Tibial nerve (tissue), 4 donors: ENCODE measurements at regions not wholly inside any gene's neighbourhood (a gene's known extent, or its start where the extent isn't known, plus 50 kb on each side); places are given as distances from the start of the nearest gene placed in this dataset.
"Not testable (repeated sequence)": the region's sequence is repeated elsewhere in the genome, so short reads cannot be mapped to it uniquely, and the experiment has no call there.

Experiments
- DNase-seq, 2 donors: peaks; one replicate each; pipeline ENCODE4 v3.0.0-alpha.2; 2019; ENCODE audit warnings: low spot score in 2 of 2
- H3K27ac ChIP-seq, 4 donors: fragments of 200-600 bp; sonication (generic) in 3 of 4; one replicate each; pipeline ENCODE4 v1.5.1; 2017 to 2019; ENCODE audit warnings: mild to moderate bottlenecking in 1 of 4
- H3K27me3 ChIP-seq, 2 donors: fragments of 200-600 bp; sonication (generic) in 1 of 2; one replicate each; pipeline versions ENCODE4 v1.5.1 to v1.6.0; 2017 to 2019
- H3K36me3 ChIP-seq, 3 donors: fragments of 200-600 bp; sonication (generic); one replicate each; pipeline ENCODE4 v1.5.1; 2018 to 2019
- H3K4me1 ChIP-seq, 4 donors: fragments of 200-600 bp; sonication (generic) in 3 of 4; one replicate each; pipeline ENCODE4 v1.5.1; 2017 to 2019
- H3K4me3 ChIP-seq, 4 donors: fragments of 200-600 bp; sonication (generic) in 3 of 4; one replicate each; pipeline ENCODE4 v1.5.1; 2017 to 2019; ENCODE audit warnings: mild to moderate bottlenecking in 1 of 4, moderate library complexity in 1 of 4
- H3K9me3 ChIP-seq, 4 donors: fragments of 200-600 bp; sonication (generic) in 3 of 4; one replicate each; pipeline ENCODE4 v1.5.1; 2017 to 2019
- CTCF ChIP-seq, 5 experiments: fragments of 200-600 bp in 3 of 5; fragments of 450-650 bp in 2 of 5; sonication (generic) in 3 of 5; IDR thresholded peaks; one replicate each; pipeline ENCODE4 v1.5.1; 2016 to 2019; ENCODE audit warnings: antibody characterized with exemption in 5 of 5, mild to moderate bottlenecking in 3 of 5, moderate library complexity in 2 of 5
- EP300 ChIP-seq, 2 donors: sonication (generic); formaldehyde crosslinking; IDR thresholded peaks; one replicate each; pipeline ENCODE4 v1.6.1; 2017; ENCODE audit warnings: antibody characterized with exemption in 2 of 2, mild to moderate bottlenecking in 1 of 2
- POLR2A ChIP-seq, 2 donors: fragments of 450-650 bp; IDR thresholded peaks; one replicate each; pipeline ENCODE4 v1.6.1; 2017; ENCODE audit warnings: antibody characterized with exemption in 2 of 2, mild to moderate bottlenecking in 2 of 2, moderate library complexity in 2 of 2
- WGBS, 2 donors: methylation state at CpG; one replicate each; pipeline ENCODE4 v1.1.5; 2018; 5-methylcytosine and 5-hydroxymethylcytosine counted together

DNA sequence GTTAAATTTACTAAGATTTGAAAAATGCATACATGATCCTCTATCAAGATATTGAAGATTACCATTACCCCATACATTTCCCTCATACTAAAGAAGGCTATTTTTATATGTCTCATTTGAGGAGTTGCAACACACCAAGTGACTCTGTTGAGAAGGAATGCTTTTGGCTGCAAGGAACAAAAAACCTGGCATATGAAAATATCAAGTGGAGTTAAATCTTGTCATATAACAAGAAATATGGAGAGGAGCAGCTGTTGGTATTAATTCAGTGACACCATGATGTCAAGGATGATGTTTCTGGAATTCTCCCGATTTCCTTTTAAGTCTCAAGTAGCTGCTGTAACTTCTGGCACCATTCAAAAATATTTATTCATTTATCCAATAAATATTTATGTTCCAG lies 193.8 kb downstream of the CSNK1G3 start:
- H3K27ac ChIP-seq = no peak overlapping the region
- TF ChIP-seq CTCF (IDR thresholded peaks at IDR 0.05) (no peak), EP300 (IDR thresholded peaks at IDR 0.05) (no peak), POLR2A (IDR thresholded peaks at IDR 0.05) (no peak)
- H3K4me1 ChIP-seq = peaks cover 0 to 29% (median 11%) of the 10 kb centered on the region in 4 donors
- WGBS, 2 donors = 80 to 88% methylated on average over 1 of the region's 1 CpG
- peaks cover 0 to 18% (median 0%) of the 10 kb centered on the region in 4 donors for H3K9me3 ChIP-seq
- H3K4me3 ChIP-seq = no peak overlapping the region
- DNase-seq = no peak
- H3K27me3 ChIP-seq = no peaks in the 10 kb centered on the region
- H3K36me3 ChIP-seq = no peaks in the 10 kb centered on the region

- 96 to 97% methylated on average over 3 of the region's 3 CpGs for WGBS, 2 donors
- peak overlapping the region in 2 of 4 donors; percentile 18 to 77 for H3K27ac ChIP-seq
- H3K9me3 ChIP-seq = peaks cover 0 to 12% (median 0%) of the 10 kb centered on the region in 4 donors
These were observed 189.7 kb downstream of the CSNK1G3 start for GRCh38 chr5:123701511-123702200.

GRCh38 chr5:123700624-123701287 lies 188.8 kb downstream of the CSNK1G3 start:
- peak overlapping the region in 2 of 4 donors; percentile 48 to 77 for H3K27ac ChIP-seq
- WGBS, 2 donors = 42 to 47% methylated on average over 6 of the region's 6 CpGs
- no peaks in the 10 kb centered on the region for H3K27me3 ChIP-seq
- TF ChIP-seq CTCF (IDR thresholded peaks at IDR 0.05) = no peak
- no peak for TF ChIP-seq POLR2A (IDR thresholded peaks at IDR 0.05)
- TF ChIP-seq EP300 (IDR thresholded peaks at IDR 0.05) = peak in 1 of 2 donors; percentile 64
- H3K9me3 ChIP-seq = peaks cover 0 to 6% (median 0%) of the 10 kb centered on the region in 4 donors
- no peaks in the 10 kb centered on the region for H3K36me3 ChIP-seq
- H3K4me3 ChIP-seq = no peak overlapping the region
- peaks cover 0 to 20% (median 3%) of the 10 kb centered on the region in 4 donors for H3K4me1 ChIP-seq
- no peak for DNase-seq

More at GRCh38 chr5:123701511-123702200, 189.7 kb downstream of the CSNK1G3 start:
- Histone ChIP-seq H3K4me3 (no peak overlapping the region), H3K27me3 (no peaks in the 10 kb centered on the region), H3K36me3 (no peaks in the 10 kb centered on the region), H3K4me1 (peaks cover 0 to 19% (median 3%) of the 10 kb centered on the region in 4 donors)
- no peak for DNase-seq
- TF ChIP-seq EP300 (IDR thresholded peaks at IDR 0.05) (no peak), CTCF (IDR thresholded peaks at IDR 0.05) (no peak), POLR2A (IDR thresholded peaks at IDR 0.05) (no peak)

DNA sequence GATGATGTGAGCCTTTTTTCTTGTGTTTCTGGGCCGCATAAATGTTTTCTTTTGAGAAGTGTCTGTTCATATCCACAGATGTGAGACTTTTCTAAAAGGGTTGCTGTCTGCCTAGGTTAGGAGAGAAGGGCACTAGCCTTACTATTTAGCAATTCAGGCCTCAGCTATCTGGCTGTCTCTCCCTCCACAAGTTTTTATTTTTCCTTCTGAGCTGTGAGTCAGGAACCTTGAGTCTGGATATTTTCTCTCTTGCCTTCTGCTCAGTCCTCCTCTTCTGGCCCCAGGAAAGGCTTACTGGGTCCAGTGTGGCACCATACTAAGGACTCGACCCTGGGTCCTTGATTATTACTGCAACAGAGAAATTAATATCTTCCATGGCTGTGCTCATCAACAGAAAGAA lies 187.6 kb downstream of the CSNK1G3 start:
- 94 to 100% methylated on average over 2 of the region's 2 CpGs for WGBS, 2 donors
- Histone ChIP-seq H3K4me3 (no peak overlapping the region), H3K36me3 (no peaks in the 10 kb centered on the region), H3K27me3 (no peaks in the 10 kb centered on the region), H3K4me1 (peaks cover 0 to 20% (median 3%) of the 10 kb centered on the region in 4 donors), H3K9me3 (peaks cover 0 to 3% (median 0%) of the 10 kb centered on the region in 4 donors), H3K27ac (peak overlapping the region in 2 of 4 donors; percentile 26 to 48)
- TF ChIP-seq POLR2A (IDR thresholded peaks at IDR 0.05) (no peak), CTCF (IDR thresholded peaks at IDR 0.05) (no peak), EP300 (IDR thresholded peaks at IDR 0.05) (no peak)
- DNase-seq = no peak

- H3K4me3 ChIP-seq, DNase-seq, H3K27me3 ChIP-seq, H3K27ac ChIP-seq, H3K9me3 ChIP-seq, H3K36me3 ChIP-seq: not testable (repeated sequence)
- peaks cover 0 to 20% (median 3%) of the 10 kb centered on the region in 4 donors for H3K4me1 ChIP-seq
- WGBS, 2 donors = 97 to 98% methylated on average over 3 of the region's 3 CpGs
These were observed 187.0 kb downstream of the CSNK1G3 start for GRCh38 chr5:123698937-123699336.
